WTC11 (cell line): ENCODE measurements at regions not wholly inside any gene's neighbourhood (a gene's known extent, or its start where the extent isn't known, plus 50 kb on each side); places are given as distances from the start of the nearest gene placed in this dataset.

Source experiments
- CTCF ChIP-seq: fragments of 200-600 bp; IDR thresholded peaks from 2 replicates; pipeline ENCODE4 v1.8.0; 2022; ENCODE audit warnings: antibody characterized with exemption
- ESRRA ChIP-seq: sonication (generic); formaldehyde crosslinking; IDR thresholded peaks from 2 replicates; pipeline ENCODE4 v1.8.1; 2022; ENCODE audit warnings: mild to moderate bottlenecking, missing genetic modification reagents, borderline replicate concordance
- JUN ChIP-seq: sonication (generic); formaldehyde crosslinking; IDR thresholded peaks from 2 replicates; pipeline ENCODE4 v1.8.0; 2023; ENCODE audit warnings: mild to moderate bottlenecking, missing genetic modification reagents
- MAX ChIP-seq: sonication (generic); formaldehyde crosslinking; IDR thresholded peaks from 2 replicates; pipeline ENCODE4 v1.8.0; 2022; ENCODE audit warnings: mild to moderate bottlenecking, missing genetic modification reagents
- NFYB ChIP-seq: sonication (generic); formaldehyde crosslinking; conservative IDR thresholded peaks from 2 replicates; pipeline ENCODE4 v1.8.0; 2022; ENCODE audit warnings: low read depth, missing genetic modification reagents
- NR2C2 ChIP-seq: sonication (generic); formaldehyde crosslinking; IDR thresholded peaks from 2 replicates; pipeline ENCODE4 v1.8.0; 2022; ENCODE audit warnings: mild to moderate bottlenecking, missing genetic modification reagents
- USF2 ChIP-seq: sonication (generic); formaldehyde crosslinking; IDR thresholded peaks from 2 replicates; pipeline ENCODE4 v1.8.1; 2023; ENCODE audit warnings: mild to moderate bottlenecking, missing genetic modification reagents, moderate library complexity
- ZNF138 ChIP-seq: sonication (generic); formaldehyde crosslinking; conservative IDR thresholded peaks from 2 replicates; pipeline ENCODE4 v1.8.1; 2022; ENCODE audit warnings: mild to moderate bottlenecking, moderate library complexity, missing genetic modification reagents
- ZNF281 ChIP-seq: sonication (generic); formaldehyde crosslinking; IDR thresholded peaks from 2 replicates; pipeline ENCODE4 v1.8.0; 2023; ENCODE audit warnings: mild to moderate bottlenecking, missing genetic modification reagents
- TF ChIP-seq, protein P1 (sequence below): sonication (generic); formaldehyde crosslinking; IDR thresholded peaks from 2 replicates; pipeline ENCODE4 v1.8.1; 2022; ENCODE audit warnings: low read depth, mild to moderate bottlenecking, moderate library complexity, missing genetic modification reagents, borderline replicate concordance

- TF ChIP-seq ZNF138 (CRISPR knock-in tag) (no peak), ESRRA (CRISPR knock-in tag) (no peak), NFYB (no peak), CTCF (no peak), MAX (no peak), JUN (CRISPR knock-in tag) (no peak), USF2 (no peak), ZNF281 (CRISPR knock-in tag) (no peak), NR2C2 (no peak)
- TF ChIP-seq, protein P1, sequence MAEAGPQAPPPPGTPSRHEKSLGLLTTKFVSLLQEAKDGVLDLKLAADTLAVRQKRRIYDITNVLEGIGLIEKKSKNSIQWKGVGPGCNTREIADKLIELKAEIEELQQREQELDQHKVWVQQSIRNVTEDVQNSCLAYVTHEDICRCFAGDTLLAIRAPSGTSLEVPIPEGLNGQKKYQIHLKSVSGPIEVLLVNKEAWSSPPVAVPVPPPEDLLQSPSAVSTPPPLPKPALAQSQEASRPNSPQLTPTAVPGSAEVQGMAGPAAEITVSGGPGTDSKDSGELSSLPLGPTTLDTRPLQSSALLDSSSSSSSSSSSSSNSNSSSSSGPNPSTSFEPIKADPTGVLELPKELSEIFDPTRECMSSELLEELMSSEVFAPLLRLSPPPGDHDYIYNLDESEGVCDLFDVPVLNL (CRISPR knock-in tag) = no peak
Observed at GRCh38 chr13:44230071-44230470, 143.6 kb upstream of the SERP2 start.
